HG03342 (cell line): ENCODE measurements at regions not wholly inside any gene's neighbourhood (a gene's known extent, or its start where the extent isn't known, plus 50 kb on each side); places are given as distances from the start of the nearest gene placed in this dataset.

ENCODE experiments used
- ATAC-seq: cut with Tn5 transposase; IDR thresholded peaks from one replicate; pipeline ENCODE4 v1.9.1; 2021; ENCODE audit warnings: mild to moderate bottlenecking, moderate library complexity; ENCODE audit not compliant: unreplicated experiment

GRCh38 chrX:13266641-13267345 is 53.1 kb downstream of the ATXN3L start:
- no peak for ATAC-seq

- ATAC-seq: no peak
Observed at GRCh38 chrX:13265549-13266132, 54.2 kb downstream of the ATXN3L start.

- no peak for ATAC-seq
Observed at GRCh38 chrX:13265111-13265510, 54.7 kb downstream of the ATXN3L start.

GRCh38 chrX:13263560-13264251 is 56.1 kb downstream of the ATXN3L start:
- ATAC-seq: peak; percentile 79

- ATAC-seq: no peak
Observed at GRCh38 chrX:13261348-13261747, 58.5 kb downstream of the ATXN3L start.

- ATAC-seq: no peak
Observed at GRCh38 chrX:13260598-13260997, 59.3 kb downstream of the ATXN3L start.

- no peak for ATAC-seq
Observed at GRCh38 chrX:13258725-13259124, 61.1 kb downstream of the ATXN3L start.

GRCh38 chrX:13258052-13258444 is 61.8 kb downstream of the ATXN3L start:
- ATAC-seq: no peak

GRCh38 chrX:13257223-13258051 is 62.4 kb downstream of the ATXN3L start:
- peak; percentile 54 for ATAC-seq

GRCh38 chrX:13256603-13257002 is 63.2 kb downstream of the ATXN3L start:
- no peak for ATAC-seq

- no peak for ATAC-seq
Observed at GRCh38 chrX:13254870-13255269, 65.0 kb downstream of the ATXN3L start.

GRCh38 chrX:13254076-13254785 is 65.6 kb downstream of the ATXN3L start:
- ATAC-seq: peak; percentile 43

- ATAC-seq: no peak
Observed at GRCh38 chrX:13253223-13253622, 66.6 kb downstream of the ATXN3L start.

GRCh38 chrX:13252726-13253125 is 67.1 kb downstream of the ATXN3L start:
- ATAC-seq: no peak

- ATAC-seq: no peak
Observed at GRCh38 chrX:13250826-13251580, 68.8 kb downstream of the ATXN3L start.

GRCh38 chrX:13248867-13249486 is 70.9 kb downstream of the ATXN3L start:
- ATAC-seq: no peak

GRCh38 chrX:13239272-13239671 is 80.6 kb downstream of the ATXN3L start:
- ATAC-seq: no peak

- ATAC-seq: no peak
Observed at GRCh38 chrX:13235930-13236329, 83.9 kb downstream of the ATXN3L start.

- ATAC-seq: no peak
Observed at GRCh38 chrX:13232484-13232883, 87.4 kb downstream of the ATXN3L start.

- ATAC-seq: no peak
Observed at GRCh38 chrX:13226214-13226613, 93.6 kb downstream of the ATXN3L start.
